ENCODE measurements at regions not wholly inside any gene's neighbourhood (a gene's known extent, or its start where the extent isn't known, plus 50 kb on each side); places are given as distances from the start of the nearest gene placed in this dataset.

DNA sequence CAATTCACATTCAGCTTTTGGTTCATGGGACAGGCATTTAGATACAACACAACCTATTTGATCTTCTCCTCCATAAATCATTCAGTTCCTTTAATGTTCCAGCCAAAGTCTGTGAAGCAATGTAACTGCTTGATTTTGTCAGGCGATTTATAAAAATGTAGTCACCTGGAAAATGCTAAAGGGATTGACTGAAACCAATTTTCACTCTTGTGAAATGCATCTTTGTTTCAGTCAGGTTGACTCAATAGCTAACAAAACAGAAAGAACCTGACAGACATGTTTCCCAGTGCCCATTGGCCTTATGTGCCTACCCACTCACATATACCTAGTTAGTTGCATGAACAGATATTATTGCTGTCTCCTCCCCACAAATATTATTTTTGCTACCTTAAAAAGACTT is 335.7 kb downstream of the CHRM3 start:
- Histone ChIP-seq H3K9me3 (no peaks in the 10 kb centered on the region), H3K27ac (no peak overlapping the region), H3K27me3 (no peaks in the 10 kb centered on the region), H3K4me3 (no peak overlapping the region), H3K36me3 (no peaks in the 10 kb centered on the region), H3K4me1 (no peaks in the 10 kb centered on the region), H3K9ac (ENCODE audit: low read depth in 2 of 2, low read length in 2 of 2) (no peak overlapping the region)
- no peak for DNase-seq
- intact Hi-C loops (cut with DNase I): no loop called here
- TF ChIP-seq, protein P1, sequence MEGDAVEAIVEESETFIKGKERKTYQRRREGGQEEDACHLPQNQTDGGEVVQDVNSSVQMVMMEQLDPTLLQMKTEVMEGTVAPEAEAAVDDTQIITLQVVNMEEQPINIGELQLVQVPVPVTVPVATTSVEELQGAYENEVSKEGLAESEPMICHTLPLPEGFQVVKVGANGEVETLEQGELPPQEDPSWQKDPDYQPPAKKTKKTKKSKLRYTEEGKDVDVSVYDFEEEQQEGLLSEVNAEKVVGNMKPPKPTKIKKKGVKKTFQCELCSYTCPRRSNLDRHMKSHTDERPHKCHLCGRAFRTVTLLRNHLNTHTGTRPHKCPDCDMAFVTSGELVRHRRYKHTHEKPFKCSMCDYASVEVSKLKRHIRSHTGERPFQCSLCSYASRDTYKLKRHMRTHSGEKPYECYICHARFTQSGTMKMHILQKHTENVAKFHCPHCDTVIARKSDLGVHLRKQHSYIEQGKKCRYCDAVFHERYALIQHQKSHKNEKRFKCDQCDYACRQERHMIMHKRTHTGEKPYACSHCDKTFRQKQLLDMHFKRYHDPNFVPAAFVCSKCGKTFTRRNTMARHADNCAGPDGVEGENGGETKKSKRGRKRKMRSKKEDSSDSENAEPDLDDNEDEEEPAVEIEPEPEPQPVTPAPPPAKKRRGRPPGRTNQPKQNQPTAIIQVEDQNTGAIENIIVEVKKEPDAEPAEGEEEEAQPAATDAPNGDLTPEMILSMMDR (IDR thresholded peaks at IDR 0.05): no peak

DNA sequence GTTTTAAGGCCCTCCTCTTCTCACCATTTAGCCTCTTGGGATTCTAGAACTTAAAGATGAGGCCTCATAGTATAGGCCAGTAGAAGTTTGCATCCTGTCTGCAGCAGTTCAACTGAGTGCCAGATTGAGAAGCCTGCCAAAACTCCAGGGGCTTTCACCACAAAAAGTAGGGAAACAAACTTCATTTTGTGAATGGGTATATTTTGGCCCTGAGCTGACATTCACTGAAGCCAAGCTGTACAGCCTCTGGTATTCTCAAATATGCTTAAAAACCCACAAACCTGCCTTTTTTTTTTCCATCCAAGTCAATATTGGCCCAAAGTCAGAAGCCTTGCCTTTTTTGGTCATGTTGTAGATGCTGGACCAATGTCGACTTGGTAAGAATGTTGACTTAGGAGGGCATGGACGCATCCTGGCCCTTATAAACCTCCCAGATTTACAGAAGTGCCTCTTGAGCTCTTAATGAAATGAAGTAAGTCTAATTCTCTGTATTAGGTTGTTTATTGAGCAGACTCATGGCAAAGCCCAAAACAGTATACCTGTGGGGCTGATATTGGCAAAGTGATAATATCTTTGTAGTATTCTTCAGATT is 337.5 kb downstream of the CHRM3 start:
- intact Hi-C loops (cut with DNase I): no loop called here
- H3K36me3 ChIP-seq: no peaks in the 10 kb centered on the region
- H3K27ac ChIP-seq: no peak overlapping the region
- H3K9me3 ChIP-seq: no peaks in the 10 kb centered on the region
- H3K4me1 ChIP-seq: no peaks in the 10 kb centered on the region
- H3K4me3 ChIP-seq: no peak overlapping the region
- DNase-seq: no peak
- H3K9ac ChIP-seq (ENCODE audit: low read depth in 2 of 2, low read length in 2 of 2): no peak overlapping the region
- no peaks in the 10 kb centered on the region for H3K27me3 ChIP-seq
- TF ChIP-seq, protein P1 (IDR thresholded peaks at IDR 0.05): no peak

DNA sequence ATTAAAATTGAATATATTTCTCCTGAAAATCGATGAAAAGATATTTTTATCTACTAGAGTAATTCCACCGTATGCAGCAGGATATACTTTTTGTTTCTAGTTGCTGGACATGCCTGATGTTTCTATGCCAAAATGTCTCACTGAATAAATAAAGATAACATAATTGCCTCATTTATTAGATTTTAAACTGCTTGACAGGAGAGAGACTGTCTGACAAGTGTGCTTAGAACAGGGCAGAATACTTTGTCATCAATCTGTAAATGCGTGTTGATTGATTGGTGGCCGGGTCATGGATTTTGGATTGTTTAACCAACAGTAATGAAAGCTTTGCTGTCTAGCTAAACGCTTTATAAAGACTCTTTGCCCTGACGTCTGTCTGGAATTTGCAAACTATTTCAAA is 339.0 kb downstream of the CHRM3 start:
- intact Hi-C loops (cut with DNase I): no loop called here
- Histone ChIP-seq H3K36me3 (no peaks in the 10 kb centered on the region), H3K4me3 (no peak overlapping the region)

DNA sequence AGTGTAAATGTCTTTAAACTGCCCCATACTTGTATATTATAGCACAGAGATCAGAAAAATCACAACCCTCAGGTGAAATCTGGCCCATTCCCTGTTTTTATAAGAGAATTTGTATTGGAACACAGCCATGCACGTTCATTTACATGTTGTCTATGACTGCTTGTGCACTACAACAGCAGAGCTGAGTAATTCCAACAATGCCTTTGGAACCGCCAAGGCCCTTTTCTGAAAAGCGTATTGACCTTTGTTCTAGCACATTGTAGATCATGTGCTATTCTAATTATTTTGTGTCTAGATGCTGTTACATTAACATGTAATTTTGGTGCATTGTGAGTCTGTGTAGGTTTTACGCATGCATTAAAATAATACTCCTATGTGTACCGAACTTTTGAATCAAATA is 339.6 kb downstream of the CHRM3 start:
- TF ChIP-seq, protein P1 (IDR thresholded peaks at IDR 0.05): no peak
- Histone ChIP-seq H3K4me3 (no peak overlapping the region), H3K27ac (no peak overlapping the region), H3K36me3 (no peaks in the 10 kb centered on the region), H3K27me3 (no peaks in the 10 kb centered on the region), H3K9me3 (no peaks in the 10 kb centered on the region), H3K9ac (ENCODE audit: low read depth in 2 of 2, low read length in 2 of 2) (no peak overlapping the region), H3K4me1 (no peaks in the 10 kb centered on the region)
- intact Hi-C loops (cut with DNase I): no loop called here
- DNase-seq: no peak

More for the DNA sequence above, 339.0 kb downstream of the CHRM3 start:
- H3K4me1 ChIP-seq: no peaks in the 10 kb centered on the region
- no peak for DNase-seq
- H3K27me3 ChIP-seq: no peaks in the 10 kb centered on the region
- TF ChIP-seq, protein P1 (IDR thresholded peaks at IDR 0.05): no peak
- no peak overlapping the region for H3K27ac ChIP-seq
- H3K9ac ChIP-seq (ENCODE audit: low read depth in 2 of 2, low read length in 2 of 2): no peak overlapping the region
- H3K9me3 ChIP-seq: no peaks in the 10 kb centered on the region

DNA sequence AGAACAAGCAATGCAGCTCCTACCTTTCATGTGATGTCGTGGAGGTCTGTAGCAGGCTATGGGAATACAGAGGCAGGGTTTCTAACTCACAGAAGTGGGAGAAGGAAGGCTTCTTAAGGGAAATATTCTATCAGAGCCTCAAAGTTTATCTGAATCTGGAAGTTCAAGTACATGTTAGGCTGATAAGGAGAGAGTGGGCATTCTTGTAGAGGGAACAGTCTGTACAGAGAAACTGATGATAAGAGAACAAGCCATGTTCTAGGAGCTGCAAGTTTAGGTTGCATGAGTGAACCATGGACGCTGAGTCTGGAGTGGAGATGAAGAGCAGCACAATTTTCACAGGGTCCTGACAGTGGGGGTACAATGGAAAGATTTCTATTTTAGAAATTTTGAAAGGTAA is 344.0 kb downstream of the CHRM3 start:
- no peak overlapping the region for H3K27ac ChIP-seq
- no peak overlapping the region for H3K4me3 ChIP-seq
- intact Hi-C loops (cut with DNase I): no loop called here
- TF ChIP-seq, protein P1 (IDR thresholded peaks at IDR 0.05): no peak
- H3K36me3 ChIP-seq: no peaks in the 10 kb centered on the region
- no peak overlapping the region for H3K9ac ChIP-seq (ENCODE audit: low read depth in 2 of 2, low read length in 2 of 2)
- no peaks in the 10 kb centered on the region for H3K27me3 ChIP-seq
- H3K9me3 ChIP-seq: no peaks in the 10 kb centered on the region
- no peak for DNase-seq
- H3K4me1 ChIP-seq: no peaks in the 10 kb centered on the region

Data from colonic mucosa (tissue), 4 donors.